ENCODE measurements at regions not wholly inside any gene's neighbourhood (a gene's known extent, or its start where the extent isn't known, plus 50 kb on each side); places are given as distances from the start of the nearest gene placed in this dataset.

DNA sequence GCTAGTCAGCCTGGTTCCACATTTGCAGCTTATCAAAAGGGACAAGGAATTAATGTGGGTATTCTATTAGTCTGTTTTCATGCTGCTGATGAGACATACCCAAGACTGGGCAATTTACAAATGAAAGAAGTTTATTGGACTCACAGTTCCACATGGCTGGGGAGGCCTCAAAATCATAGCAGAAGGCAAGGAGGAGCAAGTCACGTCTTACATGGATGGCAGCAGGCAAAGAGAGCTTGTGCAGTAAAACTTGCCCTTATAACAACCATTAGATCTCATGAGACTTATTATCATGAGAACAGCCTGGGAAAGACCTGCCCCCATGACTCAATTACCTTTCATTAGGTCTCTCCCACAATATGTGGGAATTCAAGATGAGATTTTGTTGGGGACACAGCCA, 689.1 kb upstream of the MARCKS start:
- Histone ChIP-seq H3K36me3 (no peaks in the 10 kb centered on the region), H3K4me3 (no peak overlapping the region), H3K27ac (replicated peaks) (no peak overlapping the region), H3K4me1 (peaks cover 24% of the 10 kb centered on the region), H3K9me3 (replicated peaks) (peaks cover 9% of the 10 kb centered on the region), H3K27me3 (ENCODE audit: low read depth) (no peaks in the 10 kb centered on the region)
- intact Hi-C loops (cut with micrococcal nuclease), result no loop called here
- DNase-seq, result no peak
- TF ChIP-seq, protein P1, sequence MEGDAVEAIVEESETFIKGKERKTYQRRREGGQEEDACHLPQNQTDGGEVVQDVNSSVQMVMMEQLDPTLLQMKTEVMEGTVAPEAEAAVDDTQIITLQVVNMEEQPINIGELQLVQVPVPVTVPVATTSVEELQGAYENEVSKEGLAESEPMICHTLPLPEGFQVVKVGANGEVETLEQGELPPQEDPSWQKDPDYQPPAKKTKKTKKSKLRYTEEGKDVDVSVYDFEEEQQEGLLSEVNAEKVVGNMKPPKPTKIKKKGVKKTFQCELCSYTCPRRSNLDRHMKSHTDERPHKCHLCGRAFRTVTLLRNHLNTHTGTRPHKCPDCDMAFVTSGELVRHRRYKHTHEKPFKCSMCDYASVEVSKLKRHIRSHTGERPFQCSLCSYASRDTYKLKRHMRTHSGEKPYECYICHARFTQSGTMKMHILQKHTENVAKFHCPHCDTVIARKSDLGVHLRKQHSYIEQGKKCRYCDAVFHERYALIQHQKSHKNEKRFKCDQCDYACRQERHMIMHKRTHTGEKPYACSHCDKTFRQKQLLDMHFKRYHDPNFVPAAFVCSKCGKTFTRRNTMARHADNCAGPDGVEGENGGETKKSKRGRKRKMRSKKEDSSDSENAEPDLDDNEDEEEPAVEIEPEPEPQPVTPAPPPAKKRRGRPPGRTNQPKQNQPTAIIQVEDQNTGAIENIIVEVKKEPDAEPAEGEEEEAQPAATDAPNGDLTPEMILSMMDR (IDR thresholded peaks at IDR 0.05; ENCODE audit: borderline replicate concordance), result no peak

DNA sequence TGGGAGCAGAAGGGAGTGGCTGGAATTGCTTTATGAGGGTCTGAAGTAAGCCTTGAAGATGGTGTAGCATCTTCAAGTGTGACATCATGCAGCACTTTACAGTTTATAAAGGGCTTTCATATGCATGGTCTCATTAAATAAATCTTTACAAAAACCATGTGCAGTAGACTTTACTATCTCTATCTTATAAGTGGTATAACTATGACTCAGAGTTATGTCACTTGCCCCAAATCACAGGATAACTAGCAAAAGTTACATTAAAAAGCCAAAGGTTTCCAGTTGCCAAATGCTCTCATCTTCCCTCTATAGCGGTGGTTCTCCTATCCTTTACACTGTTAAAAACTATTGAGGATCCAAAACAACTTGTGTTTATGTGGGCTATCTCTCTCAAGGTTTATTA, 687.7 kb upstream of the MARCKS start:
- peaks cover 9% of the 10 kb centered on the region for H3K9me3 ChIP-seq (replicated peaks)
- H3K4me3 ChIP-seq, result no peak overlapping the region
- H3K4me1 ChIP-seq, result peaks cover 24% of the 10 kb centered on the region
- TF ChIP-seq, protein P1 (IDR thresholded peaks at IDR 0.05; ENCODE audit: borderline replicate concordance), result no peak
- DNase-seq, result no peak
- no peaks in the 10 kb centered on the region for H3K36me3 ChIP-seq
- intact Hi-C loops (cut with micrococcal nuclease), result no loop called here
- no peaks in the 10 kb centered on the region for H3K27me3 ChIP-seq (ENCODE audit: low read depth)
- no peak overlapping the region for H3K27ac ChIP-seq (replicated peaks)

DNA sequence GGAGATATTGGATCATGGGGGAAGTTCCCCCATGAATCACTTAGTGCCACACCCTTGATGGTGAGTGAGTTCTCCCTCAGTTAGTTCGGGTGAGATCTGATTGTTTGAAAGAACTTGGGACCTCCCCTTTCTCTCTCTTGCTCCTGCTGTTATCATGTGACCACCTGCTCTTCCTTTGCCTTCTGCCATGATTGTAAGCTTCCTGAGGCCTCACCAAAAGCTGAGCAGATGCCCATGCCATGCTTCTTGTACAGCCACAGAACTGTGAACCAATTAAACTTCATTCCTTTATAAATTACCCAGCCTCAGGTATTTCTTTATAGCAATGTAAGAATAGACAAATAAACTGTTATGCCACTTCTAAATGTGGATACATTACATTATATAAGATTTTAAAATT, 686.7 kb upstream of the MARCKS start:
- H3K27me3 ChIP-seq (ENCODE audit: low read depth), result no peaks in the 10 kb centered on the region
- H3K9me3 ChIP-seq (replicated peaks), result peaks cover 9% of the 10 kb centered on the region
- TF ChIP-seq, protein P1 (IDR thresholded peaks at IDR 0.05; ENCODE audit: borderline replicate concordance), result no peak
- peaks cover 24% of the 10 kb centered on the region for H3K4me1 ChIP-seq
- H3K36me3 ChIP-seq, result no peaks in the 10 kb centered on the region
- H3K4me3 ChIP-seq, result no peak overlapping the region
- DNase-seq, result no peak
- no peak overlapping the region for H3K27ac ChIP-seq (replicated peaks)
- intact Hi-C loops (cut with micrococcal nuclease), result no loop called here

DNA sequence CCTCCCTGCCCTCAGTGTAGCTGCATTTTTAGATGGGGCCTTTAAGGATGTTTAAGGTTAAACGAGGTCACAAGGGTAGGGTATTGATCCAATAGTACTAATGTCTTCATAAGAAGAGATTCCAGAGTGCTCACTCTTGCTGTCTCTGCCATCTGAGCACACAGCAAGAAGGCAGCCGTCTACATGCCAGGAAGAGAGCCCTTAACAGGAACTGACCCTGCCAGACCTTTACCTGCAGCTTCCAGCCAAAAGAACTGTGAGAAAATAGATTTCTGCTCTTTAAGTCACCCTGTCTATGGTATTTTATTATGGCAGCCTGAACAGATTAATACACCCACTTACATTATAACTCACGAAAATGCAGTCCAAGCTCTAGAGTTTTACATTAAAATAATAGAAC, 685.3 kb upstream of the MARCKS start:
- Histone ChIP-seq H3K9me3 (replicated peaks) (peaks cover 9% of the 10 kb centered on the region), H3K27ac (replicated peaks) (peak overlapping the region; percentile 71), H3K27me3 (ENCODE audit: low read depth) (no peaks in the 10 kb centered on the region), H3K36me3 (no peaks in the 10 kb centered on the region), H3K4me1 (peaks cover 24% of the 10 kb centered on the region), H3K4me3 (no peak overlapping the region)
- intact Hi-C loops (cut with micrococcal nuclease), result no loop called here
- TF ChIP-seq, protein P1 (IDR thresholded peaks at IDR 0.05; ENCODE audit: borderline replicate concordance), result no peak
- DNase-seq, result no peak

DNA sequence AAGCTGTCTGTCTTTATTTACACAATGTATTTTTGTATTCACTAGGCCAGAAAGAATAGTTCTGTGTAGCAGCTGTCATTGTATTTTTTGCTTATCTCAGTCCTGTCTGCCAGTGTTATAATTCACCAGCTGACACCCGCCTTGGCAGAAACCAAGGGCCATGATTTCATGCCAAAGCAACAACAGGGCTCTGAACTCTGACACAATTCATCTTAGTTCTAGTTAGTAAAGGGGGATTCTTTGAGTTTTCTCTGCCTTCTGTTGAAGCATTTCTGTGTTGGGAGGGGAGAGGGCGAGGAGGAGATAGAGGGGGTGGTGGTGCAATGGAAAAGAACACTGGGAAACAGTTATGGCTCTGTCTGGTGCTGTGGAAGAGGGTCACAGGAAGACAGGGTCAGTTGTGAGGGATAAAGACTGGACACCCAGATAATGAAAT, 684.6 kb upstream of the MARCKS start:
- H3K27ac ChIP-seq (replicated peaks), result peak overlapping the region; percentile 71
- peaks cover 9% of the 10 kb centered on the region for H3K9me3 ChIP-seq (replicated peaks)
- no peaks in the 10 kb centered on the region for H3K36me3 ChIP-seq
- intact Hi-C loops (cut with micrococcal nuclease), result no loop called here
- DNase-seq, result peak; percentile 41
- H3K4me1 ChIP-seq, result peaks cover 24% of the 10 kb centered on the region
- TF ChIP-seq, protein P1 (IDR thresholded peaks at IDR 0.05; ENCODE audit: borderline replicate concordance), result no peak
- H3K27me3 ChIP-seq (ENCODE audit: low read depth), result no peaks in the 10 kb centered on the region
- H3K4me3 ChIP-seq, result no peak overlapping the region

DNA sequence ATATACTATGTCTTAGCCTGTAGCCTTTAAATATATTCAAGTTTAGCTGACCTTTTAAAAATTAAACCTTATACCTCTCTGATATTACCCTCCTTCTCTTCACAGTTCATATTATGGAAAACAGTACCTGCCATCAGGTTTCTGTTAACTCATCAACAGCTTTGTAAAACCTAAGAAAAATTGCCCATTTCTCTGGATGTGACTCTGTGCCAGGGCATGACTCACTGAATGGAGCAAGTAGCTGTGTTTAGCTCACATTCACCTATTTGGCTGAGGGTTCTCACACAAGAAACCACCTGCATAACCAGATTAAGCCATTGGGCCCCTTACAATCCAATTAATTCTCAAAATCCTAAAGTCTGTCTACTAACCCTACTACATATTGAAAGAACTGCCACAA, 678.8 kb upstream of the MARCKS start:
- H3K27ac ChIP-seq (replicated peaks), result no peak overlapping the region
- no peaks in the 10 kb centered on the region for H3K9me3 ChIP-seq (replicated peaks)
- intact Hi-C loops (cut with micrococcal nuclease), result no loop called here
- TF ChIP-seq, protein P1 (IDR thresholded peaks at IDR 0.05; ENCODE audit: borderline replicate concordance), result no peak
- no peaks in the 10 kb centered on the region for H3K27me3 ChIP-seq (ENCODE audit: low read depth)
- no peaks in the 10 kb centered on the region for H3K4me1 ChIP-seq
- no peak for DNase-seq
- H3K36me3 ChIP-seq, result no peaks in the 10 kb centered on the region
- H3K4me3 ChIP-seq, result no peak overlapping the region

Measured in left ventricle myocardium inferior (tissue), 1 donor.